ENCODE measurements at regions not wholly inside any gene's neighbourhood (a gene's known extent, or its start where the extent isn't known, plus 50 kb on each side); places are given as distances from the start of the nearest gene placed in this dataset.

- no peak overlapping the region for H3K4me3 ChIP-seq (ENCODE audit: low read depth, low read length)
- TF ChIP-seq CTCF (IDR thresholded peaks at IDR 0.05; ENCODE audit: control insufficient read depth, extremely low read depth, insufficient read depth), result no peak
- no peak for DNase-seq (ENCODE audit: low read depth)
These were observed 240.2 kb upstream of the F9 start for GRCh38 chrX:139290310-139290709.

GRCh38 chrX:139287155-139287924, 243.2 kb upstream of the F9 start:
- DNase-seq (ENCODE audit: low read depth), result no peak
- no peak for TF ChIP-seq CTCF (IDR thresholded peaks at IDR 0.05; ENCODE audit: control insufficient read depth, extremely low read depth, insufficient read depth)
- H3K4me3 ChIP-seq (ENCODE audit: low read depth, low read length), result no peak overlapping the region

GRCh38 chrX:139286342-139286741, 244.2 kb upstream of the F9 start:
- no peak for TF ChIP-seq CTCF (IDR thresholded peaks at IDR 0.05; ENCODE audit: control insufficient read depth, extremely low read depth, insufficient read depth)
- no peak for DNase-seq (ENCODE audit: low read depth)
- H3K4me3 ChIP-seq (ENCODE audit: low read depth, low read length), result no peak overlapping the region

GRCh38 chrX:139267851-139268250, 262.7 kb upstream of the F9 start:
- no peak for DNase-seq (ENCODE audit: low read depth)
- TF ChIP-seq CTCF (IDR thresholded peaks at IDR 0.05; ENCODE audit: control insufficient read depth, extremely low read depth, insufficient read depth), result no peak
- no peak overlapping the region for H3K4me3 ChIP-seq (ENCODE audit: low read depth, low read length)

GRCh38 chrX:139246295-139246694, 284.2 kb upstream of the F9 start:
- H3K4me3 ChIP-seq (ENCODE audit: low read depth, low read length), result no peak overlapping the region
- no peak for DNase-seq (ENCODE audit: low read depth)
- TF ChIP-seq CTCF (IDR thresholded peaks at IDR 0.05; ENCODE audit: control insufficient read depth, extremely low read depth, insufficient read depth), result no peak

GRCh38 chrX:139237141-139237540, 293.4 kb upstream of the F9 start:
- no peak for TF ChIP-seq CTCF (IDR thresholded peaks at IDR 0.05; ENCODE audit: control insufficient read depth, extremely low read depth, insufficient read depth)
- no peak overlapping the region for H3K4me3 ChIP-seq (ENCODE audit: low read depth, low read length)
- DNase-seq (ENCODE audit: low read depth), result no peak

- no peak for DNase-seq (ENCODE audit: low read depth)
- no peak for TF ChIP-seq CTCF (IDR thresholded peaks at IDR 0.05; ENCODE audit: control insufficient read depth, extremely low read depth, insufficient read depth)
- H3K4me3 ChIP-seq (ENCODE audit: low read depth, low read length), result no peak overlapping the region
These were observed 295.6 kb upstream of the F9 start for GRCh38 chrX:139234898-139235297.

Measured in LNCaP clone FGC (cell line).